SK-N-SH (cell line): ENCODE measurements at regions not wholly inside any gene's neighbourhood (a gene's known extent, or its start where the extent isn't known, plus 50 kb on each side); places are given as distances from the start of the nearest gene placed in this dataset.

ENCODE experiments used
- CTCF ChIA-PET: fragments of 300-600, 350-600 bp; formaldehyde crosslinking; extraction: SDS; loops from one replicate; lab custom pipeline; 2021; lab: Yijun Ruan, JAX
- POLR2A ChIA-PET: fragments of 350-600 bp; sonication (Branson Sonifier 250); formaldehyde crosslinking; extraction: SDS; loops from one replicate; lab custom pipeline; 2020; ENCODE audit warnings: antibody characterized with exemption, inconsistent platforms; lab: Yijun Ruan, JAX
- DNase-seq: peaks from one replicate; pipeline ENCODE4 v3.0.0; 2012
- H2AFZ ChIP-seq: fragments of 200-600 bp; sonication (generic); 2 replicates; pipeline ENCODE4 v1.8.1; 2016; ENCODE audit warnings: antibody characterized with exemption, mild to moderate bottlenecking, low read depth
- H3F3A ChIP-seq: fragments of 200-600 bp; sonication (generic); replicated peaks from 2 replicates; pipeline ENCODE3; 2016; ENCODE audit warnings: antibody characterized with exemption, mild to moderate bottlenecking; ENCODE audit not compliant: insufficient read depth
- H3K27ac ChIP-seq, 2 experiments: fragments of 200-500 bp in 1 of 2; fragments of 200-600 bp in 1 of 2; sonication (Bioruptor generic) in 1 of 2; sonication (generic), shearing (Covaris generic) in 1 of 2; 2 replicates each; pipeline versions ENCODE4 v1.5.1 to v1.6.1; 2014 to 2016; ENCODE audit warnings: low read depth in 2 of 2, inconsistent platforms in 1 of 2, low read length in 1 of 2, mild to moderate bottlenecking in 1 of 2, mixed read lengths in 1 of 2
- H3K27me3 ChIP-seq: fragments of 200-600 bp; sonication (generic), shearing (Covaris generic); 2 replicates; pipeline ENCODE4 v1.6.1; 2016; ENCODE audit warnings: mixed run types; ENCODE audit not compliant: insufficient read depth
- H3K36me3 ChIP-seq, 2 experiments: fragments of 200-500 bp in 1 of 2; fragments of 200-600 bp in 1 of 2; sonication (Bioruptor generic) in 1 of 2; sonication (generic) in 1 of 2; replicated peaks in 1 of 2; 2 replicates each; pipeline versions ENCODE3 to v1.5.1; 2014 to 2016; ENCODE audit warnings: low read length in 1 of 2, mild to moderate bottlenecking in 1 of 2; ENCODE audit not compliant: insufficient read depth in 2 of 2, control insufficient read depth in 1 of 2
- H3K4me1 ChIP-seq, 2 experiments: fragments of 200-500 bp in 1 of 2; fragments of 200-600 bp in 1 of 2; sonication (Bioruptor generic) in 1 of 2; sonication (generic), shearing (Covaris generic) in 1 of 2; 2 replicates each; pipeline versions ENCODE4 v1.5.1 to v1.6.1; 2014 to 2016; ENCODE audit warnings: low read depth in 1 of 2, low read length in 1 of 2, mixed run types in 1 of 2; ENCODE audit not compliant: insufficient read depth in 2 of 2, control insufficient read depth in 1 of 2
- H3K4me2 ChIP-seq: fragments of 200-600 bp; sonication (generic), shearing (Covaris generic); 2 replicates; pipeline ENCODE4 v1.6.1; 2017; ENCODE audit warnings: mixed run types
- H3K4me3 ChIP-seq, 2 experiments: fragments of 200-500 bp in 1 of 2; fragments of 200-600 bp in 1 of 2; sonication (Bioruptor generic) in 1 of 2; sonication (generic), shearing (Covaris generic) in 1 of 2; 2 replicates each; pipeline versions ENCODE4 v1.5.1 to v1.8.1; 2014 to 2016; ENCODE audit warnings: low read depth in 2 of 2, inconsistent platforms in 1 of 2, low read length in 1 of 2, mild to moderate bottlenecking in 1 of 2, mixed read lengths in 1 of 2, moderate library complexity in 1 of 2
- H3K79me2 ChIP-seq: fragments of 200-600 bp; sonication (generic); 2 replicates; pipeline ENCODE4 v1.8.1; 2017; ENCODE audit warnings: mild to moderate bottlenecking; ENCODE audit not compliant: insufficient read depth
- H3K9ac ChIP-seq: fragments of 200-600 bp; sonication (generic); 2 replicates; pipeline ENCODE4 v1.6.1; 2017; ENCODE audit warnings: mixed run types
- H3K9me2 ChIP-seq: fragments of 200-600 bp; sonication (generic); 2 replicates; pipeline ENCODE4 v1.6.1; 2017; ENCODE audit warnings: mixed run types
- H3K9me3 ChIP-seq: fragments of 200-600 bp; sonication (generic); 2 replicates; pipeline ENCODE4 v1.6.1; 2017; ENCODE audit warnings: mixed run types, mild to moderate bottlenecking, moderate library complexity
- H4K20me1 ChIP-seq: fragments of 200-600 bp; sonication (generic); 2 replicates; pipeline ENCODE4 v1.6.1; 2017; ENCODE audit warnings: mild to moderate bottlenecking, mixed run types; ENCODE audit not compliant: insufficient read depth
- ELF1 ChIP-seq: IDR thresholded peaks from 2 replicates; pipeline ENCODE4 v1.4.0; 2012
- EP300 ChIP-seq, 2 experiments: IDR thresholded peaks; 2 replicates each; pipeline versions ENCODE4 v1.4.0 to v1.6.1; 2012; ENCODE audit warnings: borderline replicate concordance in 1 of 2, low read depth in 1 of 2, low read length in 1 of 2
- FOXJ3 ChIP-seq: sonication (generic); formaldehyde crosslinking; IDR thresholded peaks from 2 replicates; pipeline ENCODE4 v1.5.1; 2020; ENCODE audit warnings: mild to moderate bottlenecking, missing genetic modification reagents
- FOXM1 ChIP-seq: IDR thresholded peaks from 2 replicates; pipeline ENCODE4 v1.4.0; 2012; ENCODE audit warnings: low read depth, mild to moderate bottlenecking
- IRF3 ChIP-seq: fragments of 150-350 bp; IDR thresholded peaks from 2 replicates; pipeline ENCODE4 v1.6.1; 2016; ENCODE audit warnings: mild to moderate bottlenecking, low read depth, low read length
- NRF1 ChIP-seq: IDR thresholded peaks from 2 replicates; pipeline ENCODE4 v1.6.1; 2012; ENCODE audit warnings: low read depth, mild to moderate bottlenecking, low read length
- POLR2AphosphoS5 ChIP-seq: IDR thresholded peaks from 2 replicates; pipeline ENCODE4 v1.6.1; 2012; ENCODE audit warnings: low read depth, low read length
- RFX5 ChIP-seq: IDR thresholded peaks from 2 replicates; pipeline ENCODE4 v1.6.1; 2012; ENCODE audit warnings: mild to moderate bottlenecking, improper control_type of control experiment, low read length
- SMC3 ChIP-seq: IDR thresholded peaks from 2 replicates; pipeline ENCODE4 v1.6.1; 2012; ENCODE audit warnings: low read depth, low read length, improper control_type of control experiment
- USF1 ChIP-seq: IDR thresholded peaks from 2 replicates; pipeline ENCODE4 v1.4.0; 2012; ENCODE audit warnings: low read depth, borderline replicate concordance
- WGBS: methylation state at CpG from one replicate; pipeline ENCODE4 v1.1.6; 2017; ENCODE audit warnings: low lambda C conversion rate; 5-methylcytosine and 5-hydroxymethylcytosine counted together

- 82% methylated on average over 3 of the region's 4 CpGs for WGBS
- TF ChIP-seq ELF1 (no peak), IRF3 (no peak), EP300 (IDR thresholded peaks at IDR 0.05; ENCODE audit: borderline replicate concordance in 1 of 2, low read depth in 1 of 2, low read length in 1 of 2) (no peak), USF1 (no peak), FOXJ3 (CRISPR knock-in tag) (no peak), FOXM1 (no peak), SMC3 (no peak), POLR2AphosphoS5 (no peak), NRF1 (no peak)
- DNase-seq: no peak
- no peak overlapping the region for H3K4me3 ChIP-seq
- H3K79me2 ChIP-seq: no peaks in the 10 kb centered on the region
- peaks cover 10% of the 10 kb centered on the region for H3F3A ChIP-seq
- H3K9me3 ChIP-seq: no peaks in the 10 kb centered on the region
- no peaks in the 10 kb centered on the region for H3K9me2 ChIP-seq
- H3K27me3 ChIP-seq: no peaks in the 10 kb centered on the region
- no peaks in the 10 kb centered on the region for H3K36me3 ChIP-seq
- H3K4me2 ChIP-seq: no peak overlapping the region
- H2AFZ ChIP-seq: no peak overlapping the region
- no peaks in the 10 kb centered on the region; a peak in 1 of 4 replicates for H3K4me1 ChIP-seq
- H3K27ac ChIP-seq: no peak overlapping the region
- H4K20me1 ChIP-seq: no peaks in the 10 kb centered on the region
- POLR2A ChIA-PET: no interaction called here
- no peak overlapping the region for H3K9ac ChIP-seq
- CTCF ChIA-PET: no interaction called here
These were observed 867.2 kb downstream of the CDH11 start for GRCh38 chr16:64254443-64255367.

- Histone ChIP-seq H3K9ac (no peak overlapping the region), H3K36me3 (no peaks in the 10 kb centered on the region), H3K27me3 (no peaks in the 10 kb centered on the region), H3K79me2 (no peaks in the 10 kb centered on the region), H3K4me3 (no peak overlapping the region), H2AFZ (no peak overlapping the region), H3K4me2 (no peak overlapping the region), H3K9me2 (no peaks in the 10 kb centered on the region), H3F3A (peaks cover 10% of the 10 kb centered on the region), H3K9me3 (no peaks in the 10 kb centered on the region), H3K27ac (no peak overlapping the region), H4K20me1 (no peaks in the 10 kb centered on the region), H3K4me1 (no peaks in the 10 kb centered on the region; a peak in 1 of 4 replicates)
- TF ChIP-seq RFX5: no peak
- POLR2A ChIA-PET: no interaction called here
- DNase-seq: no peak
- WGBS: 86% methylated on average over 3 of the region's 3 CpGs
- CTCF ChIA-PET: interaction anchor here (0.9 to 1.0 kb wide), 2 partner anchors 10 to 12 kb away, joined by 3 read pairs; no protein-coding TSS in a partner anchor
These were observed 868.3 kb downstream of the CDH11 start for GRCh38 chr16:64253525-64253924.
